ENCODE measurements at regions not wholly inside any gene's neighbourhood (a gene's known extent, or its start where the extent isn't known, plus 50 kb on each side); places are given as distances from the start of the nearest gene placed in this dataset.

- TF ChIP-seq CTCF (IDR thresholded peaks at IDR 0.05) = no peak
- DNase-seq (ENCODE audit: low spot score) (no peak), ATAC-seq (ENCODE audit: insufficient number of reproducible peaks, low FRiP score, low read depth) (no peak)
- Histone ChIP-seq H3K27ac (no peak overlapping the region), H3K4me3 (no peak overlapping the region), H3K4me1 (ENCODE audit: control insufficient read depth in 1 of 2, low read depth in 2 of 2) (no peaks in the 10 kb centered on the region), H3K36me3 (no peaks in the 10 kb centered on the region), H3K27me3 (replicated peaks; ENCODE audit: insufficient read depth) (no peaks in the 10 kb centered on the region), H3K9me3 (no peaks in the 10 kb centered on the region)
These were observed 386.3 kb downstream of the ENC1 start for GRCh38 chr5:74254257-74254656.

GRCh38 chr5:74252044-74252443 lies 388.5 kb downstream of the ENC1 start:
- ATAC-seq (ENCODE audit: insufficient number of reproducible peaks, low FRiP score, low read depth) = no peak
- TF ChIP-seq CTCF (IDR thresholded peaks at IDR 0.05) = no peak
- H3K27me3 ChIP-seq (replicated peaks; ENCODE audit: insufficient read depth) = no peaks in the 10 kb centered on the region
- no peak for DNase-seq (ENCODE audit: low spot score)
- H3K9me3 ChIP-seq = no peaks in the 10 kb centered on the region
- no peaks in the 10 kb centered on the region for H3K36me3 ChIP-seq
- no peaks in the 10 kb centered on the region for H3K4me1 ChIP-seq (ENCODE audit: control insufficient read depth in 1 of 2, low read depth in 2 of 2)
- H3K27ac ChIP-seq = no peak overlapping the region
- H3K4me3 ChIP-seq = no peak overlapping the region

- Histone ChIP-seq H3K27me3 (replicated peaks; ENCODE audit: insufficient read depth) (no peaks in the 10 kb centered on the region), H3K27ac (no peak overlapping the region), H3K9me3 (no peaks in the 10 kb centered on the region), H3K4me3 (no peak overlapping the region), H3K36me3 (no peaks in the 10 kb centered on the region), H3K4me1 (ENCODE audit: control insufficient read depth in 1 of 2, low read depth in 2 of 2) (no peaks in the 10 kb centered on the region)
- DNase-seq (ENCODE audit: low spot score) (no peak), ATAC-seq (ENCODE audit: insufficient number of reproducible peaks, low FRiP score, low read depth) (no peak)
- TF ChIP-seq CTCF (IDR thresholded peaks at IDR 0.05) = no peak
These were observed 389.1 kb downstream of the ENC1 start for GRCh38 chr5:74251141-74252035.

- Histone ChIP-seq H3K9me3 (no peaks in the 10 kb centered on the region), H3K36me3 (no peaks in the 10 kb centered on the region), H3K27ac (no peak overlapping the region), H3K4me1 (ENCODE audit: control insufficient read depth in 1 of 2, low read depth in 2 of 2) (no peaks in the 10 kb centered on the region), H3K27me3 (replicated peaks; ENCODE audit: insufficient read depth) (no peaks in the 10 kb centered on the region), H3K4me3 (no peak overlapping the region)
- TF ChIP-seq CTCF (IDR thresholded peaks at IDR 0.05) = no peak
- no peak for ATAC-seq (ENCODE audit: insufficient number of reproducible peaks, low FRiP score, low read depth)
- no peak for DNase-seq (ENCODE audit: low spot score)
These were observed 390.0 kb downstream of the ENC1 start for GRCh38 chr5:74250304-74251102.

- H3K4me3 ChIP-seq = no peak overlapping the region
- no peak for TF ChIP-seq CTCF (IDR thresholded peaks at IDR 0.05)
These were observed 392.0 kb downstream of the ENC1 start for GRCh38 chr5:74248576-74248975.

More at GRCh38 chr5:74248576-74248975, 392.0 kb downstream of the ENC1 start:
- DNase-seq (ENCODE audit: low spot score) (no peak), ATAC-seq (ENCODE audit: insufficient number of reproducible peaks, low FRiP score, low read depth) (no peak)
- Histone ChIP-seq H3K27me3 (replicated peaks; ENCODE audit: insufficient read depth) (no peaks in the 10 kb centered on the region), H3K9me3 (no peaks in the 10 kb centered on the region), H3K4me1 (ENCODE audit: control insufficient read depth in 1 of 2, low read depth in 2 of 2) (no peaks in the 10 kb centered on the region), H3K36me3 (no peaks in the 10 kb centered on the region), H3K27ac (no peak overlapping the region)

Data from thoracic aorta (tissue), 2 donors.